ENCODE measurements at regions not wholly inside any gene's neighbourhood (a gene's known extent, or its start where the extent isn't known, plus 50 kb on each side); places are given as distances from the start of the nearest gene placed in this dataset.

GRCh38 chr11:45412521-45412920 is 126.4 kb upstream of the SYT13 start:
- H4K20me1 ChIP-seq (ENCODE audit: low read depth) = no peaks in the 10 kb centered on the region
- H3K36me3 Mint-ChIP-seq = no peaks in the 10 kb centered on the region
- peaks cover 19% of the 10 kb centered on the region for H3K27me3 Mint-ChIP-seq (ENCODE audit: insufficient read depth, low read depth)
- H3K9me3 Mint-ChIP-seq = no peaks in the 10 kb centered on the region
- peak overlapping the region; percentile 68 for H3K27ac Mint-ChIP-seq
- peaks cover 56% of the 10 kb centered on the region for H3K4me1 ChIP-seq
- H3K79me2 ChIP-seq (ENCODE audit: low read depth) = no peaks in the 10 kb centered on the region
- H3K9me3 ChIP-seq (ENCODE audit: low read depth) = no peaks in the 10 kb centered on the region
- H3F3A ChIP-seq (ENCODE audit: low read depth) = peaks cover 23% of the 10 kb centered on the region
- TF ChIP-seq EZH2phosphoT487 (IDR thresholded peaks at IDR 0.05) (no peak), CTCF (IDR thresholded peaks at IDR 0.05) (no peak)
- no peaks in the 10 kb centered on the region for H3K36me3 ChIP-seq
- no peak for DNase-seq (ENCODE audit: low spot score)
- H3K27ac ChIP-seq = no peak overlapping the region
- no peak overlapping the region for H3K9ac ChIP-seq
- peaks cover 59% of the 10 kb centered on the region for H3K4me1 Mint-ChIP-seq
- H3K4me3 Mint-ChIP-seq = peak overlapping the region; percentile 31
- no peak overlapping the region for H2AFZ ChIP-seq (replicated peaks)
- H3K27me3 ChIP-seq = peaks cover 56% of the 10 kb centered on the region
- peak overlapping the region; percentile 62 for H3K4me2 ChIP-seq
- H3K4me3 ChIP-seq = no peak overlapping the region

GRCh38 chr11:45412051-45412471 is 125.9 kb upstream of the SYT13 start:
- peak overlapping the region; percentile 95 for H3K27ac Mint-ChIP-seq
- no peak for DNase-seq (ENCODE audit: low spot score)

GRCh38 chr11:45411228-45411946 is 125.2 kb upstream of the SYT13 start:
- H3K9me3 Mint-ChIP-seq = no peaks in the 10 kb centered on the region
- H3K36me3 Mint-ChIP-seq = no peaks in the 10 kb centered on the region
- no peak overlapping the region for H2AFZ ChIP-seq (replicated peaks)
- H3K27me3 Mint-ChIP-seq (ENCODE audit: insufficient read depth, low read depth) = peaks cover 17% of the 10 kb centered on the region
- DNase-seq (ENCODE audit: low spot score) = peak; percentile 38
- H3K4me3 ChIP-seq = peak overlapping the region; percentile 19
- H3K27ac Mint-ChIP-seq = peak overlapping the region; percentile 95
- H4K20me1 ChIP-seq (ENCODE audit: low read depth) = no peaks in the 10 kb centered on the region
- peak overlapping the region; percentile 52 for H3K4me3 Mint-ChIP-seq
- H3K79me2 ChIP-seq (ENCODE audit: low read depth) = no peaks in the 10 kb centered on the region
- H3K27ac ChIP-seq = no peak overlapping the region
- H3K9ac ChIP-seq = no peak overlapping the region
- peaks cover 56% of the 10 kb centered on the region for H3K27me3 ChIP-seq
- TF ChIP-seq EZH2 (IDR thresholded peaks at IDR 0.05) (no peak), EZH2phosphoT487 (IDR thresholded peaks at IDR 0.05) (no peak), CTCF (IDR thresholded peaks at IDR 0.05) (no peak)
- H3K36me3 ChIP-seq = no peaks in the 10 kb centered on the region
- H3K4me1 ChIP-seq = peaks cover 56% of the 10 kb centered on the region
- H3K4me1 Mint-ChIP-seq = peaks cover 64% of the 10 kb centered on the region
- peaks cover 23% of the 10 kb centered on the region for H3F3A ChIP-seq (ENCODE audit: low read depth)
- no peaks in the 10 kb centered on the region for H3K9me3 ChIP-seq (ENCODE audit: low read depth)
- H3K4me2 ChIP-seq = peak overlapping the region; percentile 62

More at GRCh38 chr11:45412051-45412471, 125.9 kb upstream of the SYT13 start:
- H3K36me3 ChIP-seq = no peaks in the 10 kb centered on the region
- peak overlapping the region; percentile 62 for H3K4me2 ChIP-seq
- no peak overlapping the region for H3K9ac ChIP-seq
- H3F3A ChIP-seq (ENCODE audit: low read depth) = peaks cover 23% of the 10 kb centered on the region
- Mint-ChIP-seq H3K36me3 (no peaks in the 10 kb centered on the region), H3K9me3 (no peaks in the 10 kb centered on the region), H3K4me3 (no peak overlapping the region), H3K27me3 (ENCODE audit: insufficient read depth, low read depth) (peaks cover 17% of the 10 kb centered on the region), H3K4me1 (peaks cover 63% of the 10 kb centered on the region)
- no peak for TF ChIP-seq EZH2phosphoT487 (IDR thresholded peaks at IDR 0.05)
- no peak for TF ChIP-seq EZH2 (IDR thresholded peaks at IDR 0.05)
- TF ChIP-seq CTCF (IDR thresholded peaks at IDR 0.05) = no peak
- H3K27me3 ChIP-seq = peaks cover 56% of the 10 kb centered on the region
- no peak overlapping the region for H3K27ac ChIP-seq
- H3K4me3 ChIP-seq = no peak overlapping the region
- no peaks in the 10 kb centered on the region for H3K9me3 ChIP-seq (ENCODE audit: low read depth)
- peaks cover 56% of the 10 kb centered on the region for H3K4me1 ChIP-seq
- no peaks in the 10 kb centered on the region for H4K20me1 ChIP-seq (ENCODE audit: low read depth)
- H2AFZ ChIP-seq (replicated peaks) = no peak overlapping the region
- no peaks in the 10 kb centered on the region for H3K79me2 ChIP-seq (ENCODE audit: low read depth)

Data from neural progenitor cell (in vitro differentiated cells).